IMR-90 (cell line): ENCODE measurements at regions not wholly inside any gene's neighbourhood (a gene's known extent, or its start where the extent isn't known, plus 50 kb on each side); places are given as distances from the start of the nearest gene placed in this dataset.

Source experiments
- POLR2A ChIP-seq: IDR thresholded peaks from 2 replicates; pipeline ENCODE4 v1.6.1; 2012; ENCODE audit warnings: mild to moderate bottlenecking, low read depth, low read length
- TF ChIP-seq, protein P1 (sequence below): conservative IDR thresholded peaks from 2 replicates; pipeline ENCODE4 v1.5.1; 2012; ENCODE audit warnings: mild to moderate bottlenecking, low read depth, low read length, improper control_type of control experiment
- TF ChIP-seq, protein P2 (sequence below): fragments of 150-350 bp; IDR thresholded peaks from 2 replicates; pipeline ENCODE4 v1.6.1; 2017; ENCODE audit warnings: mild to moderate bottlenecking, antibody characterized with exemption, low read length, low read depth

DNA sequence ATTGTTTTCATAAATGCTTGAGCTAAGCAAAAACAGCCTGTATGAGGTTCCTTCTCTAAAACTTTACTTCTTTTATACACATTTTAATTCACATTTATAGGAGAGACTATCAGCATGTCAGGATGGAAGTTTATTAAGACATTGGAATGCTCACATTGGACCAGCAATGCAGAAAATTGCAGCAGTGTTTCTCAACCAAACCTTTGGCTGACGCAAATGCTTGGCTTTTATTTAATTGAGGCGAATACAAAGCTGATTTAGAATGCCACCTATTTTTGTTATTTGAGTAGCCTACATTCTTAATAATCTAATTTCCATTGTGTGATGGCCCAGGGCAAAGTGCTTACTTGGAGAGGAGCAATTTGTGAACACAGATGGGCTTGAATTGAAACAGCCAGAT is 283.2 kb downstream of the ARL4A start:
- TF ChIP-seq, protein P1, sequence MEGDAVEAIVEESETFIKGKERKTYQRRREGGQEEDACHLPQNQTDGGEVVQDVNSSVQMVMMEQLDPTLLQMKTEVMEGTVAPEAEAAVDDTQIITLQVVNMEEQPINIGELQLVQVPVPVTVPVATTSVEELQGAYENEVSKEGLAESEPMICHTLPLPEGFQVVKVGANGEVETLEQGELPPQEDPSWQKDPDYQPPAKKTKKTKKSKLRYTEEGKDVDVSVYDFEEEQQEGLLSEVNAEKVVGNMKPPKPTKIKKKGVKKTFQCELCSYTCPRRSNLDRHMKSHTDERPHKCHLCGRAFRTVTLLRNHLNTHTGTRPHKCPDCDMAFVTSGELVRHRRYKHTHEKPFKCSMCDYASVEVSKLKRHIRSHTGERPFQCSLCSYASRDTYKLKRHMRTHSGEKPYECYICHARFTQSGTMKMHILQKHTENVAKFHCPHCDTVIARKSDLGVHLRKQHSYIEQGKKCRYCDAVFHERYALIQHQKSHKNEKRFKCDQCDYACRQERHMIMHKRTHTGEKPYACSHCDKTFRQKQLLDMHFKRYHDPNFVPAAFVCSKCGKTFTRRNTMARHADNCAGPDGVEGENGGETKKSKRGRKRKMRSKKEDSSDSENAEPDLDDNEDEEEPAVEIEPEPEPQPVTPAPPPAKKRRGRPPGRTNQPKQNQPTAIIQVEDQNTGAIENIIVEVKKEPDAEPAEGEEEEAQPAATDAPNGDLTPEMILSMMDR, result no peak
- no peak for TF ChIP-seq POLR2A
- TF ChIP-seq, protein P2, sequence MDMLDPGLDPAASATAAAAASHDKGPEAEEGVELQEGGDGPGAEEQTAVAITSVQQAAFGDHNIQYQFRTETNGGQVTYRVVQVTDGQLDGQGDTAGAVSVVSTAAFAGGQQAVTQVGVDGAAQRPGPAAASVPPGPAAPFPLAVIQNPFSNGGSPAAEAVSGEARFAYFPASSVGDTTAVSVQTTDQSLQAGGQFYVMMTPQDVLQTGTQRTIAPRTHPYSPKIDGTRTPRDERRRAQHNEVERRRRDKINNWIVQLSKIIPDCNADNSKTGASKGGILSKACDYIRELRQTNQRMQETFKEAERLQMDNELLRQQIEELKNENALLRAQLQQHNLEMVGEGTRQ, result no peak
